GM21390 (cell line): ENCODE measurements at regions not wholly inside any gene's neighbourhood (a gene's known extent, or its start where the extent isn't known, plus 50 kb on each side); places are given as distances from the start of the nearest gene placed in this dataset.

Source experiments
- ATAC-seq: cut with Tn5 transposase; IDR thresholded peaks from one replicate; pipeline ENCODE4 v1.9.1; 2021; ENCODE audit not compliant: unreplicated experiment

- ATAC-seq: no peak
Measured at GRCh38 chr13:76378767-76379166, 507.4 kb downstream of the KCTD12 start.

GRCh38 chr13:76363682-76364289 is 522.4 kb downstream of the KCTD12 start:
- ATAC-seq: no peak

- ATAC-seq: no peak
Measured at GRCh38 chr13:76361868-76362267, 524.3 kb downstream of the KCTD12 start.

GRCh38 chr13:76351541-76352229 is 534.5 kb downstream of the KCTD12 start:
- no peak for ATAC-seq

- no peak for ATAC-seq
Measured at GRCh38 chr13:76350399-76350798, 535.8 kb downstream of the KCTD12 start.

GRCh38 chr13:76349700-76350099 is 536.5 kb downstream of the KCTD12 start:
- ATAC-seq: no peak

GRCh38 chr13:76339649-76340048 is 546.6 kb downstream of the KCTD12 start:
- ATAC-seq: no peak

- ATAC-seq: no peak
Measured at GRCh38 chr13:76338003-76338402, 548.2 kb downstream of the KCTD12 start.

GRCh38 chr13:76336889-76337844 is 549.0 kb downstream of the KCTD12 start:
- no peak for ATAC-seq

GRCh38 chr13:76335463-76335862 is 550.7 kb downstream of the KCTD12 start:
- ATAC-seq: no peak

- ATAC-seq: no peak
Measured at GRCh38 chr13:76331943-76332712, 554.1 kb downstream of the KCTD12 start.

GRCh38 chr13:76330761-76331160 is 555.4 kb downstream of the KCTD12 start:
- ATAC-seq: no peak

GRCh38 chr13:76329866-76330580 is 556.2 kb downstream of the KCTD12 start:
- no peak for ATAC-seq

- ATAC-seq: no peak
Measured at GRCh38 chr13:76329004-76329403, 557.2 kb downstream of the KCTD12 start.

GRCh38 chr13:76326343-76326742 is 559.9 kb downstream of the KCTD12 start:
- no peak for ATAC-seq

- ATAC-seq: no peak
Measured at GRCh38 chr13:76319921-76320320, 566.3 kb downstream of the KCTD12 start.

GRCh38 chr13:76316998-76317527 is 569.1 kb downstream of the KCTD12 start:
- ATAC-seq: no peak

GRCh38 chr13:76314495-76314894 is 571.7 kb downstream of the KCTD12 start:
- ATAC-seq: no peak

- no peak for ATAC-seq
Measured at GRCh38 chr13:76307142-76307541, 579.1 kb downstream of the KCTD12 start.

GRCh38 chr13:76300688-76301087 is 585.5 kb downstream of the KCTD12 start:
- ATAC-seq: no peak
